Adipocyte (in vitro differentiated cells): ENCODE measurements at regions not wholly inside any gene's neighbourhood (a gene's known extent, or its start where the extent isn't known, plus 50 kb on each side); places are given as distances from the start of the nearest gene placed in this dataset.

ENCODE experiments used
- DNase-seq: peaks from one replicate; pipeline ENCODE4 v3.0.0-alpha.2; 2015; ENCODE audit warnings: low read depth
- H3K27me3 ChIP-seq: replicated peaks from 2 replicates; pipeline ENCODE4 v1.7.0; 2013; ENCODE audit warnings: mild to moderate bottlenecking, low read length, moderate library complexity; ENCODE audit not compliant: control insufficient read depth, insufficient read depth
- H3K36me3 ChIP-seq: 2 replicates; pipeline ENCODE4 v1.7.0; 2013; ENCODE audit warnings: low read length, mild to moderate bottlenecking, moderate library complexity; ENCODE audit not compliant: control insufficient read depth, insufficient read depth, severe bottlenecking
- H3K4me1 ChIP-seq: 2 replicates; pipeline ENCODE4 v1.7.0; 2013; ENCODE audit warnings: mild to moderate bottlenecking, low read length, moderate library complexity; ENCODE audit not compliant: control insufficient read depth, insufficient read depth
- H3K4me3 ChIP-seq: 2 replicates; pipeline ENCODE4 v1.7.0; 2013; ENCODE audit warnings: mild to moderate bottlenecking, low read length, moderate library complexity
- H3K9ac ChIP-seq: 2 replicates; pipeline ENCODE4 v1.7.0; 2013; ENCODE audit warnings: mild to moderate bottlenecking, low read length, moderate library complexity
- H3K9me3 ChIP-seq: 2 replicates; pipeline ENCODE4 v1.7.0; 2013; ENCODE audit warnings: mild to moderate bottlenecking, low read length, moderate library complexity; ENCODE audit not compliant: control insufficient read depth

GRCh38 chr6:137415127-137415833 is 78.9 kb downstream of the OLIG3 start:
- H3K4me3 ChIP-seq = peak overlapping the region; percentile 83

GRCh38 chr6:137414599-137414998 is 79.6 kb downstream of the OLIG3 start:
- Histone ChIP-seq H3K9ac (peak overlapping the region; percentile 74), H3K4me1 (peaks cover 28% of the 10 kb centered on the region), H3K4me3 (peak overlapping the region; percentile 83), H3K27me3 (no peaks in the 10 kb centered on the region), H3K36me3 (no peaks in the 10 kb centered on the region), H3K9me3 (no peaks in the 10 kb centered on the region)
- no peak for DNase-seq

More at GRCh38 chr6:137415127-137415833, 78.9 kb downstream of the OLIG3 start:
- Histone ChIP-seq H3K36me3 (no peaks in the 10 kb centered on the region), H3K9ac (peak overlapping the region; percentile 74), H3K9me3 (no peaks in the 10 kb centered on the region), H3K4me1 (peaks cover 28% of the 10 kb centered on the region), H3K27me3 (no peaks in the 10 kb centered on the region)
- DNase-seq = peak; percentile 83

GRCh38 chr6:137413482-137413881 is 80.7 kb downstream of the OLIG3 start:
- Histone ChIP-seq H3K27me3 (no peaks in the 10 kb centered on the region), H3K36me3 (no peaks in the 10 kb centered on the region), H3K9me3 (no peaks in the 10 kb centered on the region), H3K4me3 (no peak overlapping the region), H3K9ac (no peak overlapping the region), H3K4me1 (peaks cover 28% of the 10 kb centered on the region)
- DNase-seq = no peak

- no peak for DNase-seq
- Histone ChIP-seq H3K9ac (no peak overlapping the region), H3K4me1 (peaks cover 24% of the 10 kb centered on the region), H3K9me3 (no peaks in the 10 kb centered on the region), H3K4me3 (no peak overlapping the region), H3K27me3 (no peaks in the 10 kb centered on the region), H3K36me3 (no peaks in the 10 kb centered on the region)
These were observed 81.6 kb downstream of the OLIG3 start for GRCh38 chr6:137412562-137412961.

- H3K36me3 ChIP-seq = no peaks in the 10 kb centered on the region
- no peak for DNase-seq
- H3K4me1 ChIP-seq = peaks cover 4% of the 10 kb centered on the region
- peaks cover 3% of the 10 kb centered on the region for H3K9me3 ChIP-seq
- no peak overlapping the region for H3K4me3 ChIP-seq
- H3K27me3 ChIP-seq = no peaks in the 10 kb centered on the region
- H3K9ac ChIP-seq = no peak overlapping the region
These were observed 84.9 kb downstream of the OLIG3 start for GRCh38 chr6:137409266-137409777.

GRCh38 chr6:137407816-137408215 is 86.4 kb downstream of the OLIG3 start:
- no peak overlapping the region for H3K4me3 ChIP-seq
- no peak for DNase-seq
- peaks cover 3% of the 10 kb centered on the region for H3K9me3 ChIP-seq
- H3K36me3 ChIP-seq = no peaks in the 10 kb centered on the region
- H3K9ac ChIP-seq = no peak overlapping the region
- no peaks in the 10 kb centered on the region for H3K27me3 ChIP-seq
- peaks cover 4% of the 10 kb centered on the region for H3K4me1 ChIP-seq

- H3K27me3 ChIP-seq = no peaks in the 10 kb centered on the region
- H3K4me3 ChIP-seq = no peak overlapping the region
- H3K9ac ChIP-seq = no peak overlapping the region
- H3K9me3 ChIP-seq = peaks cover 3% of the 10 kb centered on the region
- no peak for DNase-seq
- H3K4me1 ChIP-seq = no peaks in the 10 kb centered on the region
- H3K36me3 ChIP-seq = no peaks in the 10 kb centered on the region
These were observed 88.4 kb downstream of the OLIG3 start for GRCh38 chr6:137405806-137406205.

GRCh38 chr6:137403855-137404254 is 90.3 kb downstream of the OLIG3 start:
- Histone ChIP-seq H3K4me3 (no peak overlapping the region), H3K36me3 (no peaks in the 10 kb centered on the region), H3K9me3 (peaks cover 3% of the 10 kb centered on the region), H3K4me1 (no peaks in the 10 kb centered on the region), H3K9ac (no peak overlapping the region), H3K27me3 (no peaks in the 10 kb centered on the region)
- DNase-seq = no peak

GRCh38 chr6:137403443-137403842 is 90.8 kb downstream of the OLIG3 start:
- Histone ChIP-seq H3K4me3 (no peak overlapping the region), H3K9me3 (peaks cover 3% of the 10 kb centered on the region), H3K27me3 (no peaks in the 10 kb centered on the region), H3K4me1 (no peaks in the 10 kb centered on the region), H3K9ac (no peak overlapping the region), H3K36me3 (no peaks in the 10 kb centered on the region)
- DNase-seq = no peak

- H3K4me3 ChIP-seq = no peak overlapping the region
- H3K9me3 ChIP-seq = peaks cover 3% of the 10 kb centered on the region
- no peak for DNase-seq
- no peaks in the 10 kb centered on the region for H3K4me1 ChIP-seq
- no peak overlapping the region for H3K9ac ChIP-seq
- H3K36me3 ChIP-seq = no peaks in the 10 kb centered on the region
- peaks cover 2% of the 10 kb centered on the region for H3K27me3 ChIP-seq
These were observed 92.0 kb downstream of the OLIG3 start for GRCh38 chr6:137402143-137402680.

GRCh38 chr6:137401088-137401487 is 93.1 kb downstream of the OLIG3 start:
- H3K9ac ChIP-seq = no peak overlapping the region
- H3K27me3 ChIP-seq = peaks cover 2% of the 10 kb centered on the region
- no peaks in the 10 kb centered on the region for H3K36me3 ChIP-seq
- no peak overlapping the region for H3K4me3 ChIP-seq
- no peak for DNase-seq
- H3K4me1 ChIP-seq = no peaks in the 10 kb centered on the region
- H3K9me3 ChIP-seq = no peaks in the 10 kb centered on the region
